MM.1S (cell line): ENCODE measurements at regions not wholly inside any gene's neighbourhood (a gene's known extent, or its start where the extent isn't known, plus 50 kb on each side); places are given as distances from the start of the nearest gene placed in this dataset.

Experiments
- EZH2 ChIP-seq: fragments of 300-600 bp; sonication (generic); optimal IDR thresholded peaks from 2 replicates; pipeline ENCODE3; 2017; ENCODE audit warnings: low read depth, mild to moderate bottlenecking, antibody characterized with exemption, low read length, mixed read lengths
- EZH2phosphoT487 ChIP-seq: fragments of 300-600 bp; sonication (generic); IDR thresholded peaks from 2 replicates; pipeline ENCODE4 v1.6.1; 2018; ENCODE audit warnings: antibody characterized with exemption, low read length
- TF ChIP-seq, protein P1 (sequence below): fragments of 300-600 bp; sonication (generic); IDR thresholded peaks from 2 replicates; pipeline ENCODE4 v1.5.1; 2016; ENCODE audit warnings: antibody characterized with exemption, low read length, mixed read lengths

DNA sequence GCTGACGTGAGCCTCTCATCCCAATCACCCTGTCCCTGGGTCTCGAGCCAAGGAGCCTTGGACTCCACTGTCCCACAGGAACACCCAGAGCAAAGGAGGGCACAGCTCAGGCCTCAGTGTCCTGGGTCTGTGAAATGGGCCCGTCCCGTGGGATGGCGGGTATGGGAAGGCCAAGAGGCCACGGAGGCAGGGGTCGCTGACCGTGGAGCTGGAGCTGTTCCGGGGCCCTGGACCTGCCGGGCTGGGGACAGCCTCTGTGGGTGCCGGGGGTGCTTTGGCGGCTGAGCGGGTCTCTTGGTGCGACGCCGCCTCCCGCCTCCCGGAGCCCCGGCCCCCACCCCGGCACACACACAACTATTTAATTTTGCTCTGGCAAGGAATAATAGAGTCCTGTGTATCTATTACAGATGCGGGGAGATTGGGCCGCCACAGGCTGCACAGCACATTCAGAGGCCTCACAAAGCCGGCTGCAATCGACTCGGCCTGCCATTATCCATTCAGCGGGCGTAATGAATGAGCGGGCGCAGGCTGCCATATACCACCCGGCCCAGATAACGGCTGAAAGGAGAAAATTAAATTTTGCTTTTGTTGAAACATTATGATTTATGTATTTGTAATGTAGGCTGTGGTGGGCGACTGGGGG lies 83.9 kb upstream of the NKX1-1 start:
- TF ChIP-seq, protein P1, sequence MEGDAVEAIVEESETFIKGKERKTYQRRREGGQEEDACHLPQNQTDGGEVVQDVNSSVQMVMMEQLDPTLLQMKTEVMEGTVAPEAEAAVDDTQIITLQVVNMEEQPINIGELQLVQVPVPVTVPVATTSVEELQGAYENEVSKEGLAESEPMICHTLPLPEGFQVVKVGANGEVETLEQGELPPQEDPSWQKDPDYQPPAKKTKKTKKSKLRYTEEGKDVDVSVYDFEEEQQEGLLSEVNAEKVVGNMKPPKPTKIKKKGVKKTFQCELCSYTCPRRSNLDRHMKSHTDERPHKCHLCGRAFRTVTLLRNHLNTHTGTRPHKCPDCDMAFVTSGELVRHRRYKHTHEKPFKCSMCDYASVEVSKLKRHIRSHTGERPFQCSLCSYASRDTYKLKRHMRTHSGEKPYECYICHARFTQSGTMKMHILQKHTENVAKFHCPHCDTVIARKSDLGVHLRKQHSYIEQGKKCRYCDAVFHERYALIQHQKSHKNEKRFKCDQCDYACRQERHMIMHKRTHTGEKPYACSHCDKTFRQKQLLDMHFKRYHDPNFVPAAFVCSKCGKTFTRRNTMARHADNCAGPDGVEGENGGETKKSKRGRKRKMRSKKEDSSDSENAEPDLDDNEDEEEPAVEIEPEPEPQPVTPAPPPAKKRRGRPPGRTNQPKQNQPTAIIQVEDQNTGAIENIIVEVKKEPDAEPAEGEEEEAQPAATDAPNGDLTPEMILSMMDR, result no peak
- TF ChIP-seq EZH2 (no peak), EZH2phosphoT487 (no peak)
